NCI-H446 treated with DMSO at 0.1 percent for 48 hours (cell line): ENCODE measurements at regions not wholly inside any gene's neighbourhood (a gene's known extent, or its start where the extent isn't known, plus 50 kb on each side); places are given as distances from the start of the nearest gene placed in this dataset.
A peak's percentile ranks its signal among the peaks of the same experiment; 100 is the strongest.
"Not testable (repeated sequence)": the region's sequence is repeated elsewhere in the genome, so short reads cannot be mapped to it uniquely, and the experiment has no call there.

Source experiments
- DNase-seq: peaks from one replicate; lab custom pipeline; 2025; lab: John Stamatoyannopoulos, UW

GRCh38 chr5:155714435-155714834 is 612.5 kb upstream of the SGCD start:
- DNase-seq: not testable (repeated sequence)

- no peak for DNase-seq
These were observed 600.7 kb upstream of the SGCD start for GRCh38 chr5:155726267-155726666.

GRCh38 chr5:155727512-155728145 is 599.3 kb upstream of the SGCD start:
- no peak for DNase-seq

GRCh38 chr5:155728146-155728856 is 598.7 kb upstream of the SGCD start:
- DNase-seq: peak; percentile 9

- no peak for DNase-seq
These were observed 597.9 kb upstream of the SGCD start for GRCh38 chr5:155728857-155729683.

- DNase-seq: no peak
These were observed 597.3 kb upstream of the SGCD start for GRCh38 chr5:155729684-155730059.

GRCh38 chr5:155732587-155733376 is 594.2 kb upstream of the SGCD start:
- DNase-seq: no peak

GRCh38 chr5:155733935-155734334 is 593.0 kb upstream of the SGCD start:
- DNase-seq: no peak

- peak; percentile 10 for DNase-seq
These were observed 591.6 kb upstream of the SGCD start for GRCh38 chr5:155735388-155735787.

- no peak for DNase-seq
These were observed 588.3 kb upstream of the SGCD start for GRCh38 chr5:155738616-155739015.

GRCh38 chr5:155746367-155747038 is 580.5 kb upstream of the SGCD start:
- DNase-seq: no peak

- DNase-seq: no peak
These were observed 576.9 kb upstream of the SGCD start for GRCh38 chr5:155750101-155750500.

- no peak for DNase-seq
These were observed 576.4 kb upstream of the SGCD start for GRCh38 chr5:155750571-155750970.

GRCh38 chr5:155753943-155754581 is 572.9 kb upstream of the SGCD start:
- DNase-seq: no peak

GRCh38 chr5:155759252-155759651 is 567.7 kb upstream of the SGCD start:
- no peak for DNase-seq

GRCh38 chr5:155759984-155760383 is 567.0 kb upstream of the SGCD start:
- DNase-seq: no peak

- DNase-seq: no peak
These were observed 565.5 kb upstream of the SGCD start for GRCh38 chr5:155761502-155761901.

- no peak for DNase-seq
These were observed 561.2 kb upstream of the SGCD start for GRCh38 chr5:155765715-155766114.

GRCh38 chr5:155767470-155767869 is 559.5 kb upstream of the SGCD start:
- no peak for DNase-seq

GRCh38 chr5:155768332-155768731 is 558.6 kb upstream of the SGCD start:
- no peak for DNase-seq

- no peak for DNase-seq
These were observed 554.8 kb upstream of the SGCD start for GRCh38 chr5:155772009-155772662.
